GM03348 (cell line): ENCODE measurements at regions not wholly inside any gene's neighbourhood (a gene's known extent, or its start where the extent isn't known, plus 50 kb on each side); places are given as distances from the start of the nearest gene placed in this dataset.
A peak's percentile ranks its signal among the peaks of the same experiment; 100 is the strongest.

Experiments
- DNase-seq: peaks from one replicate; pipeline ENCODE4 v3.0.0; 2012; ENCODE audit warnings: low spot score

- no peak for DNase-seq
Measured at GRCh38 chr13:76440568-76440967, 445.6 kb downstream of the KCTD12 start.

GRCh38 chr13:76439546-76439945, 446.7 kb downstream of the KCTD12 start:
- no peak for DNase-seq

GRCh38 chr13:76438050-76438449, 448.2 kb downstream of the KCTD12 start:
- DNase-seq = no peak

GRCh38 chr13:76425935-76426334, 460.3 kb downstream of the KCTD12 start:
- peak; percentile 22 for DNase-seq

GRCh38 chr13:76421011-76421410, 465.2 kb downstream of the KCTD12 start:
- no peak for DNase-seq

- no peak for DNase-seq
Measured at GRCh38 chr13:76418404-76418803, 467.8 kb downstream of the KCTD12 start.

- no peak for DNase-seq
Measured at GRCh38 chr13:76414320-76414719, 471.9 kb downstream of the KCTD12 start.

- DNase-seq = no peak
Measured at GRCh38 chr13:76406243-76406642, 480.0 kb downstream of the KCTD12 start.

GRCh38 chr13:76398425-76398824, 487.8 kb downstream of the KCTD12 start:
- DNase-seq = no peak

- DNase-seq = no peak
Measured at GRCh38 chr13:76397413-76397812, 488.8 kb downstream of the KCTD12 start.

GRCh38 chr13:76389321-76389720, 496.9 kb downstream of the KCTD12 start:
- DNase-seq = no peak

- no peak for DNase-seq
Measured at GRCh38 chr13:76387566-76387965, 498.6 kb downstream of the KCTD12 start.

- DNase-seq = no peak
Measured at GRCh38 chr13:76386321-76386720, 499.9 kb downstream of the KCTD12 start.

- no peak for DNase-seq
Measured at GRCh38 chr13:76385586-76385985, 500.6 kb downstream of the KCTD12 start.

GRCh38 chr13:76383676-76384461, 502.3 kb downstream of the KCTD12 start:
- DNase-seq = peak; percentile 68

GRCh38 chr13:76380446-76381065, 505.6 kb downstream of the KCTD12 start:
- no peak for DNase-seq

GRCh38 chr13:76379341-76380105, 506.7 kb downstream of the KCTD12 start:
- DNase-seq = no peak

GRCh38 chr13:76378767-76379166, 507.4 kb downstream of the KCTD12 start:
- DNase-seq = no peak

- DNase-seq = no peak
Measured at GRCh38 chr13:76363682-76364289, 522.4 kb downstream of the KCTD12 start.

- DNase-seq = no peak
Measured at GRCh38 chr13:76361868-76362267, 524.3 kb downstream of the KCTD12 start.

GRCh38 chr13:76351541-76352229, 534.5 kb downstream of the KCTD12 start:
- no peak for DNase-seq

- DNase-seq = no peak
Measured at GRCh38 chr13:76350399-76350798, 535.8 kb downstream of the KCTD12 start.
